HepG2 (cell line): ENCODE measurements at regions not wholly inside any gene's neighbourhood (a gene's known extent, or its start where the extent isn't known, plus 50 kb on each side); places are given as distances from the start of the nearest gene placed in this dataset.

ENCODE experiments used
- ATAC-seq: fragments of 200-7000 bp; cut with Tn5 transposase; 3 replicates; pipeline ENCODE4 v1.9.1; 2020; ENCODE audit warnings: mild to moderate bottlenecking, moderate library complexity
- BruUV-seq: library from RNA; stranded (reverse); fragments of 400-500 nt; replicated peaks from 2 replicates; lab custom pipeline; 2021; lab: Mats Ljungman, UMichigan
- CTCF ChIA-PET: fragments of 300-600 bp; formaldehyde crosslinking; extraction: SDS; loops from one replicate; lab custom pipeline; 2021; ENCODE audit warnings: low total read pairs, inconsistent platforms, low intra/inter-chr PET ratio; lab: Yijun Ruan, JAX
- POLR2A ChIA-PET: fragments of 350-600 bp; sonication (Branson Sonifier 250); formaldehyde crosslinking; loops from one replicate; lab custom pipeline; 2020; ENCODE audit warnings: antibody characterized with exemption, inconsistent platforms; lab: Yijun Ruan, JAX
- DNase-seq: peaks from one replicate; pipeline ENCODE4 v3.0.0-alpha.2; 2015; ENCODE audit warnings: low spot score
- FAIRE-seq: peaks from 3 replicates; lab custom pipeline; 2011; peaks lifted over from hg19 to GRCh38; lab: Jason Lieb, UNC
- H2AFZ ChIP-seq: one replicate; pipeline ENCODE4 v1.6.1; 2011; ENCODE audit warnings: low read length, inconsistent platforms
- H3K27ac ChIP-seq: fragments of 300-600 bp; 3 replicates; pipeline ENCODE4 v1.8.0; 2011; ENCODE audit warnings: mixed run types, mild to moderate bottlenecking, mixed read lengths, low read length, inconsistent platforms; ENCODE audit not compliant: insufficient read depth; ENCODE audit errors: extremely low read length
- H3K27me3 ChIP-seq, 2 experiments: fragments of 200-600 bp in 1 of 2; 2 replicates in 1 of 2; 3 replicates in 1 of 2; pipeline versions ENCODE4 v1.6.0 to v1.8.0; 2011; ENCODE audit warnings: low read length in 2 of 2, mild to moderate bottlenecking in 2 of 2, moderate library complexity in 2 of 2, inconsistent platforms in 1 of 2; ENCODE audit not compliant: insufficient read depth in 2 of 2, control insufficient read depth in 1 of 2
- H3K36me3 ChIP-seq, 2 experiments: fragments of 200-600 bp in 1 of 2; replicated peaks in 1 of 2; 2 replicates in 1 of 2; 3 replicates in 1 of 2; pipeline versions ENCODE4 v1.5.1 to v1.8.0; 2011; ENCODE audit warnings: low read length in 2 of 2, inconsistent platforms in 1 of 2; ENCODE audit not compliant: insufficient read depth in 2 of 2, control insufficient read depth in 1 of 2
- H3K4me1 ChIP-seq: 2 replicates; pipeline ENCODE4 v1.5.1; 2012; ENCODE audit warnings: low read length, inconsistent platforms; ENCODE audit not compliant: insufficient read depth
- H3K4me2 ChIP-seq: 2 replicates; pipeline ENCODE4 v1.6.0; 2011; ENCODE audit warnings: low read depth, low read length, inconsistent platforms
- H3K4me3 ChIP-seq, 3 experiments: fragments of 200-600 bp in 1 of 3; sonication (generic), shearing (Covaris generic) in 1 of 3; replicated peaks in 1 of 3; 2 replicates each; pipeline ENCODE4 v1.5.1; 2011 to 2016; ENCODE audit warnings: low read length in 3 of 3, inconsistent platforms in 2 of 3, low read depth in 2 of 3, mild to moderate bottlenecking in 2 of 3, control low read depth in 1 of 3, mixed read lengths in 1 of 3; ENCODE audit not compliant: insufficient read depth in 1 of 3
- H3K79me2 ChIP-seq: one replicate; pipeline ENCODE4 v1.6.1; 2011; ENCODE audit warnings: low read length, inconsistent platforms; ENCODE audit not compliant: insufficient read depth
- H3K9ac ChIP-seq: 2 replicates; pipeline ENCODE4 v1.6.0; 2011; ENCODE audit warnings: mild to moderate bottlenecking, low read depth, low read length, inconsistent platforms; ENCODE audit not compliant: insufficient read depth
- H3K9me3 ChIP-seq: 2 replicates; pipeline ENCODE4 v1.5.1; 2012; ENCODE audit warnings: mild to moderate bottlenecking, low read length
- H4K20me1 ChIP-seq: 2 replicates; pipeline ENCODE4 v1.6.0; 2011; ENCODE audit warnings: inconsistent platforms, mild to moderate bottlenecking, low read length, moderate library complexity; ENCODE audit not compliant: insufficient read depth
- ATF7 ChIP-seq, 2 experiments: fragments of 450-650 bp in 1 of 2; sonication (generic) in 1 of 2; formaldehyde crosslinking in 1 of 2; IDR thresholded peaks; 2 replicates each; pipeline versions ENCODE4 v1.4.0 to v1.6.1; 2016 to 2020; ENCODE audit warnings: antibody characterized with exemption in 1 of 2, mild to moderate bottlenecking in 1 of 2, missing genetic modification reagents in 1 of 2
- ATM ChIP-seq: fragments of 450-650 bp; IDR thresholded peaks from 2 replicates; pipeline ENCODE4 v1.7.1; 2017; ENCODE audit warnings: mild to moderate bottlenecking, borderline replicate concordance
- DNMT1 ChIP-seq: sonication (generic); formaldehyde crosslinking; IDR thresholded peaks from 2 replicates; pipeline ENCODE4 v1.5.1; 2020; ENCODE audit warnings: mild to moderate bottlenecking, missing genetic modification reagents
- KDM3A ChIP-seq: IDR thresholded peaks from 2 replicates; pipeline ENCODE4 v1.6.1; 2018; ENCODE audit warnings: low read depth, missing compliant biosample characterization
- MAFF ChIP-seq: IDR thresholded peaks from 2 replicates; pipeline ENCODE4 v1.6.1; 2011; ENCODE audit warnings: low read depth, low read length, improper control_type of control experiment
- MAFK ChIP-seq, 2 experiments: IDR thresholded peaks in 1 of 2; conservative IDR thresholded peaks in 1 of 2; 2 replicates each; pipeline ENCODE4 v1.6.1; 2011; ENCODE audit warnings: improper control_type of control experiment in 2 of 2, low read length in 2 of 2
- MED13 ChIP-seq: sonication (generic); formaldehyde crosslinking; IDR thresholded peaks from 2 replicates; pipeline ENCODE4 v1.5.0; 2020; ENCODE audit warnings: missing genetic modification reagents
- ZKSCAN8 ChIP-seq: IDR thresholded peaks from 2 replicates; pipeline ENCODE4 v1.6.1; 2016; ENCODE audit warnings: borderline replicate concordance, missing genetic modification reagents, missing compliant biosample characterization
- ZNF841 ChIP-seq: sonication (generic); formaldehyde crosslinking; IDR thresholded peaks from 2 replicates; pipeline ENCODE4 v1.8.1; 2023; ENCODE audit warnings: missing genetic modification reagents, borderline replicate concordance
- WGBS: methylation state at CpG from one replicate; pipeline ENCODE4 v1.1.6; 2017; ENCODE audit warnings: low lambda C conversion rate; 5-methylcytosine and 5-hydroxymethylcytosine counted together
- in situ Hi-C: cut with HindIII; loops from 2 replicates; pipeline ENCODE4 v1.10.0; 2017; ENCODE audit warnings: low pct_unique_long_range_greater_than_20kb; ENCODE audit not compliant: extremely low pct_ligation_motif_present
- intact Hi-C: fragments of 100-400 bp; cut with micrococcal nuclease; formaldehyde crosslinking; loops from one replicate; pipeline ENCODE4 v1.10.0; 2022; ENCODE audit not compliant: unreplicated experiment
- TF ChIP-seq, protein P1 (sequence below): sonication (generic); formaldehyde crosslinking; conservative IDR thresholded peaks from 2 replicates; pipeline ENCODE4 v1.4.0; 2020; ENCODE audit warnings: missing genetic modification reagents

- intact Hi-C loops, result no loop called here
- FAIRE-seq, result no peak
- BruUV-seq, result no TSS peak
- no peak for DNase-seq
- Histone ChIP-seq H4K20me1 (no peaks in the 10 kb centered on the region), H3K27me3 (no peaks in the 10 kb centered on the region), H3K9me3 (peaks cover 38% of the 10 kb centered on the region), H3K36me3 (no peaks in the 10 kb centered on the region), H3K9ac (no peak overlapping the region), H3K4me2 (no peak overlapping the region), H3K4me1 (no peaks in the 10 kb centered on the region), H3K4me3 (no peak overlapping the region), H3K27ac (no peak overlapping the region), H2AFZ (no peak overlapping the region), H3K79me2 (no peaks in the 10 kb centered on the region)
- no peak for ATAC-seq
- in situ Hi-C loops, result no loop called here
- ChIA-PET POLR2A (no interaction called here), CTCF (no interaction called here)
- WGBS, result 9% methylated on average over 4 of the region's 4 CpGs
- TF ChIP-seq ZNF841 (CRISPR knock-in tag), result no peak
- 0 out of 2 replicates have a peak, but pooled peaks have one; percentile 26 for TF ChIP-seq ATF7 (IDR thresholded peaks at IDR 0.05)
- no peak for TF ChIP-seq ATF7 (CRISPR knock-in tag; IDR thresholded peaks at IDR 0.05)
Measured at GRCh38 chr14:29161593-29161992, 395.0 kb downstream of the FOXG1 start.

DNA sequence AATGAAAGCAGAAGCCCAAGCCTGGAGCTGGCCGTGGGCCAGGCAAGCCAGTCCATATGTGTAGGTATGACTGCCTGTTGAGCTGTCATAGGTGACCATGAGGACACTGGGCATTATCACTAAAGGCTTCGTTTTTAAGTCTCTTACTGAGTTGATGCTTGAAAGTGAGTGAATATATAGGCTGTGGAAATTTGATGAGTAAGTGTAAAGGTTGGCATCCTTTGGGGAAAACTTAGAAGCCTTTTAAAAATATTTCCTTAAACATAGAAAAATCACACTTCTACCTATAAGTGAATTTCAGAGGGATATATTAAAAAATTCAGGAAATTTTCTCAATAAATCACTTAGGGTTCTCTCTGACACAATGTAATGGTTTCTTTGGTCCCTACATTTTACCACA, 396.5 kb downstream of the FOXG1 start:
- 1% methylated on average over 2 of the region's 2 CpGs for WGBS
- FAIRE-seq, result no peak
- peaks cover 29% of the 10 kb centered on the region; the same call in 1 of the 2 replicates for H3K9me3 ChIP-seq
- no peak for ATAC-seq
- no peaks in the 10 kb centered on the region for H3K79me2 ChIP-seq
- TF ChIP-seq MAFF (peak; percentile 33; the same call in 1 of the 2 replicates), MED13 (no peak), ZKSCAN8 (CRISPR knock-in tag) (no peak), ATM (no peak), MAFK (conservative IDR thresholded peaks at IDR 0.05 in 1 of 2, IDR thresholded peaks at IDR 0.05 in 1 of 2; ENCODE audit: low read length in 2 of 2) (peak; percentile 51 to 52; a peak in 3 of 4 replicates), DNMT1 (no peak), KDM3A (no peak)
- TF ChIP-seq, protein P1, sequence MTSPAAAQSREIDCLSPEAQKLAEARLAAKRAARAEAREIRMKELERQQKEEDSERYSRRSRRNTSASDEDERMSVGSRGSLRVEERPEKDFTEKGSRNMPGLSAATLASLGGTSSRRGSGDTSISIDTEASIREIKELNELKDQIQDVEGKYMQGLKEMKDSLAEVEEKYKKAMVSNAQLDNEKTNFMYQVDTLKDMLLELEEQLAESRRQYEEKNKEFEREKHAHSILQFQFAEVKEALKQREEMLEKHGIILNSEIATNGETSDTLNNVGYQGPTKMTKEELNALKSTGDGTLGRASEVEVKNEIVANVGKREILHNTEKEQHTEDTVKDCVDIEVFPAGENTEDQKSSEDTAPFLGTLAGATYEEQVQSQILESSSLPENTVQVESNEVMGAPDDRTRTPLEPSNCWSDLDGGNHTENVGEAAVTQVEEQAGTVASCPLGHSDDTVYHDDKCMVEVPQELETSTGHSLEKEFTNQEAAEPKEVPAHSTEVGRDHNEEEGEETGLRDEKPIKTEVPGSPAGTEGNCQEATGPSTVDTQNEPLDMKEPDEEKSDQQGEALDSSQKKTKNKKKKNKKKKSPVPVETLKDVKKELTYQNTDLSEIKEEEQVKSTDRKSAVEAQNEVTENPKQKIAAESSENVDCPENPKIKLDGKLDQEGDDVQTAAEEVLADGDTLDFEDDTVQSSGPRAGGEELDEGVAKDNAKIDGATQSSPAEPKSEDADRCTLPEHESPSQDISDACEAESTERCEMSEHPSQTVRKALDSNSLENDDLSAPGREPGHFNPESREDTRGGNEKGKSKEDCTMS, result no peak
- no peaks in the 10 kb centered on the region for H3K36me3 ChIP-seq
- no peaks in the 10 kb centered on the region for H4K20me1 ChIP-seq
- ChIA-PET POLR2A (no interaction called here), CTCF (no interaction called here)
- no peak overlapping the region for H3K27ac ChIP-seq
- no peak overlapping the region for H3K4me2 ChIP-seq
- no TSS peak for BruUV-seq
- H3K27me3 ChIP-seq, result no peaks in the 10 kb centered on the region
- no peak overlapping the region for H3K9ac ChIP-seq
- no peak overlapping the region for H3K4me3 ChIP-seq
- intact Hi-C loops (no loop called here), in situ Hi-C loops (no loop called here)
- DNase-seq, result no peak
- no peak overlapping the region for H2AFZ ChIP-seq
- no peaks in the 10 kb centered on the region for H3K4me1 ChIP-seq
